ENCODE measurements at regions not wholly inside any gene's neighbourhood (a gene's known extent, or its start where the extent isn't known, plus 50 kb on each side); places are given as distances from the start of the nearest gene placed in this dataset.

DNA sequence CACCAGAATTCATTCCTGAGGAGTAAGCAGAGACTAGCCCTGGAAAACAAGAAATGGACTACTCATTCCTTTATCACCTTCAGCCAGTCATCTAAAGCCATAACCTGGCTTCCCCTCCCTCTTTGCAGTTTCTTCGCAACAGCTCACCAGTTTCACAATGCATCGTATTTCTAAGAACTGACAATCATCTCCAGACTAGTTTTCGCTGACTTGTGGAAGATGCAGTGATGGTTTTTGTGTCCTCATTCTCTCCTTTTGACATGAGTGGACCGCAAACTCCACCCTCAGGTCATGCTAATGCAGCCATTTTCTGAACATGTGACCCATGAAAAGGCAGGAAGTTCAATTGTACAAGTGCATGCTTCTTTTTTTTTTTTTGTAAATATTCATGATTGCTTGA lies 1203.5 kb downstream of the PCDH7 start:
- Histone ChIP-seq H3K9me3 (ENCODE audit: low read depth, low read length, poor library complexity, severe bottlenecking) (peaks cover 3% of the 10 kb centered on the region), H3K27me3 (replicated peaks; ENCODE audit: insufficient read depth, low read depth, low read length, poor library complexity) (no peaks in the 10 kb centered on the region), H3K4me3 (ENCODE audit: low read depth, low read length, poor library complexity, severe bottlenecking) (no peak overlapping the region), H3K4me1 (ENCODE audit: insufficient read depth, low read length, poor library complexity, severe bottlenecking) (no peaks in the 10 kb centered on the region), H3K36me3 (ENCODE audit: insufficient read depth, low read length, poor library complexity, severe bottlenecking) (no peaks in the 10 kb centered on the region), H3K27ac (ENCODE audit: low read depth, low read length, poor library complexity, severe bottlenecking) (no peak overlapping the region)
- intact Hi-C loops (cut with micrococcal nuclease; ENCODE audit: unreplicated experiment) = no loop called here
- no TSS peak for BruUV-seq (replicated peaks)
- ChIA-PET POLR2A (ENCODE audit: low non-redundant PET) (no interaction called here), CTCF (no interaction called here)
- DNase-seq (ENCODE audit: low spot score) = no peak
- TF ChIP-seq, protein P1, sequence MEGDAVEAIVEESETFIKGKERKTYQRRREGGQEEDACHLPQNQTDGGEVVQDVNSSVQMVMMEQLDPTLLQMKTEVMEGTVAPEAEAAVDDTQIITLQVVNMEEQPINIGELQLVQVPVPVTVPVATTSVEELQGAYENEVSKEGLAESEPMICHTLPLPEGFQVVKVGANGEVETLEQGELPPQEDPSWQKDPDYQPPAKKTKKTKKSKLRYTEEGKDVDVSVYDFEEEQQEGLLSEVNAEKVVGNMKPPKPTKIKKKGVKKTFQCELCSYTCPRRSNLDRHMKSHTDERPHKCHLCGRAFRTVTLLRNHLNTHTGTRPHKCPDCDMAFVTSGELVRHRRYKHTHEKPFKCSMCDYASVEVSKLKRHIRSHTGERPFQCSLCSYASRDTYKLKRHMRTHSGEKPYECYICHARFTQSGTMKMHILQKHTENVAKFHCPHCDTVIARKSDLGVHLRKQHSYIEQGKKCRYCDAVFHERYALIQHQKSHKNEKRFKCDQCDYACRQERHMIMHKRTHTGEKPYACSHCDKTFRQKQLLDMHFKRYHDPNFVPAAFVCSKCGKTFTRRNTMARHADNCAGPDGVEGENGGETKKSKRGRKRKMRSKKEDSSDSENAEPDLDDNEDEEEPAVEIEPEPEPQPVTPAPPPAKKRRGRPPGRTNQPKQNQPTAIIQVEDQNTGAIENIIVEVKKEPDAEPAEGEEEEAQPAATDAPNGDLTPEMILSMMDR (conservative IDR thresholded peaks at IDR 0.05; ENCODE audit: low read depth, low read length) = no peak
- TF ChIP-seq EZH2 (IDR thresholded peaks at IDR 0.05; ENCODE audit: borderline replicate concordance, low read depth, low read length, poor library complexity, severe bottlenecking) = no peak

DNA sequence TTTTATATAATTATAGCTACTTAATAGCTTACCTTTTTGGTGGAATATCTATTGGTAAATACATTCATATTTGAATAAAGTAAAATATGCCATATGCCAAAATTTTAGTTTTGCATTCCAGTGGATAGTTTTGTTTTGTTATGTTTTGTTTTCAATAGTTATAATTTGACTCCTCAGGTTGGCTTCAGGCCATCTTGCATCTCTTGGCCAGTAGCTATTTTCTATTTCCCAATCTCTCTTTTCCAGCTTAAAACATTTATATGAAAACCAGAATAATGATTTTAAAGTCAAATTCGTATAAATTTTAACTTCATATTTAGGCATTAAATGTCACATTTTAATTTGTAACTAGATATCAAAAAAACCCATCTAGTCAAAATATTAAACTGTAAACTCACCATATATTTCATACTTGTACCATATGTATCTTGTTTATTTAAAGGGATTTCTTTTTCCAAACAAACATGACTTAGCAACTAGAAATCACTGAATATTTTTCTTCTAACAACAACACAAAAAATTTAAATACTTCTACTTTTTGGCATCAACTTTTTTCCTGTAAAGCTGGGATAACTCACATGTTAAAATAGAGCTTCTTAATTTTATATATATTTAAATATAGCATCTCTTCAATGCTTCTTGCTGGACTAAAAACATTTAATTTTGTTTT lies 1209.6 kb downstream of the PCDH7 start:
- TF ChIP-seq, protein P1 (conservative IDR thresholded peaks at IDR 0.05; ENCODE audit: low read depth, low read length) = no peak
- no peak for TF ChIP-seq EZH2 (IDR thresholded peaks at IDR 0.05; ENCODE audit: borderline replicate concordance, low read depth, low read length, poor library complexity, severe bottlenecking)
- H3K27me3 ChIP-seq (replicated peaks; ENCODE audit: insufficient read depth, low read depth, low read length, poor library complexity) = no peaks in the 10 kb centered on the region
- H3K4me3 ChIP-seq (ENCODE audit: low read depth, low read length, poor library complexity, severe bottlenecking) = no peak overlapping the region
- BruUV-seq (replicated peaks) = no TSS peak
- no peaks in the 10 kb centered on the region for H3K36me3 ChIP-seq (ENCODE audit: insufficient read depth, low read length, poor library complexity, severe bottlenecking)
- H3K4me1 ChIP-seq (ENCODE audit: insufficient read depth, low read length, poor library complexity, severe bottlenecking) = no peaks in the 10 kb centered on the region
- intact Hi-C loops (cut with micrococcal nuclease; ENCODE audit: unreplicated experiment) = no loop called here
- ChIA-PET POLR2A (ENCODE audit: low non-redundant PET) (no interaction called here), CTCF (no interaction called here)
- peaks cover 3% of the 10 kb centered on the region for H3K9me3 ChIP-seq (ENCODE audit: low read depth, low read length, poor library complexity, severe bottlenecking)
- DNase-seq (ENCODE audit: low spot score) = no peak
- no peak overlapping the region for H3K27ac ChIP-seq (ENCODE audit: low read depth, low read length, poor library complexity, severe bottlenecking)

DNA sequence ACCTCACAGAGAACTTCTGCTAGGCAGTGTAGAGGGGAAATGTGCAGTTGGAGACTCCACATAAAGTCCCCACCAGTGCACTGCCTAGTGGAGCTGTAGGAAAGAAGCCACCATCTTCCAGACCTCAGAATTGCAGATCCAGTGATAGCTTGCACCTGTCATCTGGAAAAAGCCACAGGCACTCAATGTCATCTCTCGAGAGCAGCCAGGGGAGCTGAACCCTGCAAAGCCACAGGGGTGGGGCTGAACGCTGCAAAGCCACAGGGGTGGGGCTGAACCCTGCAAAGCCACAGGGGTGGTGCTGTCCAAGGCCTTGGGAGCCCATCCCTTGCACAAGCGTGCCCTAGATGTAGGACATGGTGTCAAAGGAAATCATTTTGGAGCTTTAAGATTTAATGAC lies 1226.3 kb downstream of the PCDH7 start:
- intact Hi-C loops (cut with micrococcal nuclease; ENCODE audit: unreplicated experiment) = no loop called here
- Histone ChIP-seq H3K27me3 (replicated peaks; ENCODE audit: insufficient read depth, low read depth, low read length, poor library complexity) (no peaks in the 10 kb centered on the region), H3K9me3 (ENCODE audit: low read depth, low read length, poor library complexity, severe bottlenecking) (no peaks in the 10 kb centered on the region), H3K27ac (ENCODE audit: low read depth, low read length, poor library complexity, severe bottlenecking) (no peak overlapping the region), H3K4me3 (ENCODE audit: low read depth, low read length, poor library complexity, severe bottlenecking) (no peak overlapping the region), H3K36me3 (ENCODE audit: insufficient read depth, low read length, poor library complexity, severe bottlenecking) (no peaks in the 10 kb centered on the region), H3K4me1 (ENCODE audit: insufficient read depth, low read length, poor library complexity, severe bottlenecking) (no peaks in the 10 kb centered on the region)
- ChIA-PET POLR2A (ENCODE audit: low non-redundant PET) (no interaction called here), CTCF (no interaction called here)
- no TSS peak for BruUV-seq (replicated peaks)
- TF ChIP-seq, protein P1 (conservative IDR thresholded peaks at IDR 0.05; ENCODE audit: low read depth, low read length) = no peak
- TF ChIP-seq EZH2 (IDR thresholded peaks at IDR 0.05; ENCODE audit: borderline replicate concordance, low read depth, low read length, poor library complexity, severe bottlenecking) = no peak
- DNase-seq (ENCODE audit: low spot score) = no peak
